ENCODE measurements at regions not wholly inside any gene's neighbourhood (a gene's known extent, or its start where the extent isn't known, plus 50 kb on each side); places are given as distances from the start of the nearest gene placed in this dataset.

DNA sequence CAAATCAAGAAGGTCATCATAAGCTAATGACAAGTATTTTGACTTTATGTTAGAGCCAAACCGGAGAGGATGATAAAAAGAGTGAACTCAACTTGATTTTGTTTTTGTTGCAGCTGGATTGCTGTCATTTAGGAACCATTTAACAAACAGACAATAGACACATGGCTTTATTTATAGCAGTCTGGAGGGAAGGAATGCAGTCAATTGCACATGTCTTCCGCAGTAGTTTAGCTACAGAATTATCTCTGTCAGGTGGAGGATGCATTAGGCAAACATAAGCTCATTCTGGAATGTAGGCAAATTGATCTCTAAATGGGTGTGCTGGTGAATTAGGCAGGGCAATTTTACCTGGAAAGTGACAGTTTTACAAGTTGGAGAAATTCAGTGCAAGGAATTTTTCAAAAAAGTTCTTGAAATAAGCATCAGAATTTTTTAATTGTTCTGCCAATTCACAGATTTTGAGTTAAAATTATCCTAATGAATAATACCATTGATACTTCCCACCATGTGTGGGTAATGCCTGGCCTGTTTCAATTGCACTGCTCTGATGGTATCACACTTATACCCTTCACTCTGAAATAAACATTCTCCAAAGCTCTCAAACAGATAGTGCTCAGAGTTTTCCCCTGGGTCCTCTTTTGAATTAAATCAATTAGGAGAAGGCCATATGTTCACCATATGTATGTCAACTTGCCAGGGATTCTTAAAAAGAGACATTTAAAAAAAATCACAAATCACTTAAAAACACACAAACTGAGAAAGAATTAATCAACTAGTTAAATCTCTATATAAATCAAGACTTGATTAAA, 318.3 kb downstream of the NDFIP2 start:
- peaks cover 41% of the 10 kb centered on the region for H3K4me1 ChIP-seq (ENCODE audit: insufficient read depth, low read length, poor library complexity, severe bottlenecking)
- no TSS peak for BruUV-seq (replicated peaks)
- no peak overlapping the region for H3K4me3 ChIP-seq (ENCODE audit: low read depth, low read length, poor library complexity, severe bottlenecking)
- H3K36me3 ChIP-seq (ENCODE audit: insufficient read depth, low read length, poor library complexity, severe bottlenecking), result no peaks in the 10 kb centered on the region
- DNase-seq (ENCODE audit: low spot score), result peak; percentile 78
- POLR2A ChIA-PET (ENCODE audit: low non-redundant PET), result no interaction called here
- intact Hi-C loops (cut with micrococcal nuclease; ENCODE audit: unreplicated experiment), result loop anchor here (2.0 kb wide), 1 partner anchor 46 kb away; no protein-coding TSS in a partner anchor
- H3K9me3 ChIP-seq (ENCODE audit: low read depth, low read length, poor library complexity, severe bottlenecking), result no peaks in the 10 kb centered on the region
- CTCF ChIA-PET, result interaction anchor here (0.6 kb wide), 1 partner anchor 88 kb away, joined by 3 read pairs; no protein-coding TSS in a partner anchor
- H3K27ac ChIP-seq (ENCODE audit: low read depth, low read length, poor library complexity, severe bottlenecking), result no peak overlapping the region
- TF ChIP-seq EZH2 (IDR thresholded peaks at IDR 0.05; ENCODE audit: borderline replicate concordance, low read depth, low read length, poor library complexity, severe bottlenecking), result no peak
- TF ChIP-seq, protein P1, sequence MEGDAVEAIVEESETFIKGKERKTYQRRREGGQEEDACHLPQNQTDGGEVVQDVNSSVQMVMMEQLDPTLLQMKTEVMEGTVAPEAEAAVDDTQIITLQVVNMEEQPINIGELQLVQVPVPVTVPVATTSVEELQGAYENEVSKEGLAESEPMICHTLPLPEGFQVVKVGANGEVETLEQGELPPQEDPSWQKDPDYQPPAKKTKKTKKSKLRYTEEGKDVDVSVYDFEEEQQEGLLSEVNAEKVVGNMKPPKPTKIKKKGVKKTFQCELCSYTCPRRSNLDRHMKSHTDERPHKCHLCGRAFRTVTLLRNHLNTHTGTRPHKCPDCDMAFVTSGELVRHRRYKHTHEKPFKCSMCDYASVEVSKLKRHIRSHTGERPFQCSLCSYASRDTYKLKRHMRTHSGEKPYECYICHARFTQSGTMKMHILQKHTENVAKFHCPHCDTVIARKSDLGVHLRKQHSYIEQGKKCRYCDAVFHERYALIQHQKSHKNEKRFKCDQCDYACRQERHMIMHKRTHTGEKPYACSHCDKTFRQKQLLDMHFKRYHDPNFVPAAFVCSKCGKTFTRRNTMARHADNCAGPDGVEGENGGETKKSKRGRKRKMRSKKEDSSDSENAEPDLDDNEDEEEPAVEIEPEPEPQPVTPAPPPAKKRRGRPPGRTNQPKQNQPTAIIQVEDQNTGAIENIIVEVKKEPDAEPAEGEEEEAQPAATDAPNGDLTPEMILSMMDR (conservative IDR thresholded peaks at IDR 0.05; ENCODE audit: low read depth, low read length), result no peak
- H3K27me3 ChIP-seq (replicated peaks; ENCODE audit: insufficient read depth, low read depth, low read length, poor library complexity), result no peaks in the 10 kb centered on the region

GRCh38 chr13:79796136-79796535, 315.2 kb downstream of the NDFIP2 start:
- ChIA-PET CTCF (no interaction called here), POLR2A (ENCODE audit: low non-redundant PET) (interaction anchor here (0.6 kb wide), 1 partner anchor 588 kb away, joined by 4 read pairs; no protein-coding TSS in a partner anchor)
- Histone ChIP-seq H3K36me3 (ENCODE audit: insufficient read depth, low read length, poor library complexity, severe bottlenecking) (no peaks in the 10 kb centered on the region), H3K9me3 (ENCODE audit: low read depth, low read length, poor library complexity, severe bottlenecking) (no peaks in the 10 kb centered on the region), H3K27ac (ENCODE audit: low read depth, low read length, poor library complexity, severe bottlenecking) (no peak overlapping the region), H3K4me3 (ENCODE audit: low read depth, low read length, poor library complexity, severe bottlenecking) (no peak overlapping the region), H3K27me3 (replicated peaks; ENCODE audit: insufficient read depth, low read depth, low read length, poor library complexity) (no peaks in the 10 kb centered on the region), H3K4me1 (ENCODE audit: insufficient read depth, low read length, poor library complexity, severe bottlenecking) (peaks cover 12% of the 10 kb centered on the region)
- TF ChIP-seq, protein P1 (conservative IDR thresholded peaks at IDR 0.05; ENCODE audit: low read depth, low read length), result no peak
- no peak for TF ChIP-seq EZH2 (IDR thresholded peaks at IDR 0.05; ENCODE audit: borderline replicate concordance, low read depth, low read length, poor library complexity, severe bottlenecking)
- BruUV-seq (replicated peaks), result no TSS peak
- DNase-seq (ENCODE audit: low spot score), result no peak
- intact Hi-C loops (cut with micrococcal nuclease; ENCODE audit: unreplicated experiment), result no loop called here

DNA sequence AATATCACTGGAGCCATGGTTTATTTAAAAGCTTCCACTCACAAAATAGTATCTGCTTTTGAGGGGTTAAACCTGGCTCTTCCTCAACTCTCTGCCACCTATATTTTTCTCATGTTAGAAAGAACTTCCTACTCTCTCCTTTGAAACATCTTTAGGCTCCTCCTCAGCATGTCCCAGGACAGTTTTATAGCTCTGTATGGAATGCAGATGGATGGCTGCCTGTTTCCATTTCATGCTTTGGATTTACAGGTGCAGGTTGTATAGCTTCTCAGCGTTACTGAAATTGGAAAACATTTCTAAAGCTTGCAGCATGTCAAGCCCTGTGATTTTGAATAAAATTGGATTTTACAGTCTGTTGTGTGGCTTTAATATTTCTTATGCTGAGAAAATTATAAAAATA, 314.0 kb downstream of the NDFIP2 start:
- Histone ChIP-seq H3K27me3 (replicated peaks; ENCODE audit: insufficient read depth, low read depth, low read length, poor library complexity) (no peaks in the 10 kb centered on the region), H3K4me3 (ENCODE audit: low read depth, low read length, poor library complexity, severe bottlenecking) (no peak overlapping the region), H3K9me3 (ENCODE audit: low read depth, low read length, poor library complexity, severe bottlenecking) (no peaks in the 10 kb centered on the region), H3K36me3 (ENCODE audit: insufficient read depth, low read length, poor library complexity, severe bottlenecking) (no peaks in the 10 kb centered on the region), H3K4me1 (ENCODE audit: insufficient read depth, low read length, poor library complexity, severe bottlenecking) (peaks cover 11% of the 10 kb centered on the region), H3K27ac (ENCODE audit: low read depth, low read length, poor library complexity, severe bottlenecking) (no peak overlapping the region)
- ChIA-PET POLR2A (ENCODE audit: low non-redundant PET) (no interaction called here), CTCF (no interaction called here)
- intact Hi-C loops (cut with micrococcal nuclease; ENCODE audit: unreplicated experiment), result no loop called here
- no TSS peak for BruUV-seq (replicated peaks)
- DNase-seq (ENCODE audit: low spot score), result no peak
- no peak for TF ChIP-seq EZH2 (IDR thresholded peaks at IDR 0.05; ENCODE audit: borderline replicate concordance, low read depth, low read length, poor library complexity, severe bottlenecking)
- TF ChIP-seq, protein P1 (conservative IDR thresholded peaks at IDR 0.05; ENCODE audit: low read depth, low read length), result no peak
